H1 (cell line): ENCODE measurements at regions not wholly inside any gene's neighbourhood (a gene's known extent, or its start where the extent isn't known, plus 50 kb on each side); places are given as distances from the start of the nearest gene placed in this dataset.

Experiments
- CTCF ChIA-PET: fragments of 300-600 bp; sonication (Branson Sonifier 250); formaldehyde crosslinking; loops from one replicate; lab custom pipeline; 2021; ENCODE audit not compliant: partially characterized antibody; lab: Charles Lee
- POLR2A ChIA-PET: fragments of 300-600 bp; sonication (Branson Sonifier 250); formaldehyde crosslinking; loops from one replicate; lab custom pipeline; 2021; ENCODE audit warnings: inconsistent platforms; ENCODE audit not compliant: partially characterized antibody; lab: Charles Lee
- DNase-seq, 2 experiments: peaks; one replicate each; pipeline versions ENCODE4 v3.0.0 to v3.0.0-alpha.2; 2010 to 2022; ENCODE audit warnings: low spot score in 2 of 2, low read depth in 1 of 2, mixed read lengths in 1 of 2
- FAIRE-seq: peaks from 2 replicates; lab custom pipeline; 2011; peaks lifted over from hg19 to GRCh38; lab: Jason Lieb, UNC
- H2AFZ ChIP-seq: 2 replicates; pipeline ENCODE4 v1.8.1; 2012; ENCODE audit warnings: low read length, inconsistent platforms
- H2AK5ac ChIP-seq: 2 replicates; pipeline ENCODE4 v1.6.1; 2013; ENCODE audit warnings: low read depth, low read length
- H2BK120ac ChIP-seq: replicated peaks from 2 replicates; pipeline ENCODE3; 2013; ENCODE audit warnings: low read depth, low read length, inconsistent platforms
- H2BK12ac ChIP-seq: 2 replicates; pipeline ENCODE4 v1.6.1; 2013; ENCODE audit warnings: low read depth, low read length
- H2BK15ac ChIP-seq: 2 replicates; pipeline ENCODE4 v1.6.1; 2013; ENCODE audit warnings: low read length
- H2BK20ac ChIP-seq: 2 replicates; pipeline ENCODE4 v1.6.1; 2013; ENCODE audit warnings: low read length
- H2BK5ac ChIP-seq: 2 replicates; pipeline ENCODE4 v1.6.1; 2013; ENCODE audit warnings: low read depth, low read length
- H3K14ac ChIP-seq: 2 replicates; pipeline ENCODE4 v1.6.1; 2013; ENCODE audit warnings: inconsistent platforms; ENCODE audit not compliant: insufficient read length
- H3K18ac ChIP-seq: 2 replicates; pipeline ENCODE4 v1.6.1; 2013; ENCODE audit warnings: low read length; ENCODE audit errors: extremely low read depth
- H3K23ac ChIP-seq: 2 replicates; pipeline ENCODE4 v1.6.1; 2013; ENCODE audit warnings: inconsistent platforms; ENCODE audit not compliant: insufficient read length
- H3K23me2 ChIP-seq: 2 replicates; pipeline ENCODE4 v1.6.1; 2013; ENCODE audit warnings: low read depth, low read length
- H3K27ac ChIP-seq: 2 replicates; pipeline ENCODE4 v1.6.1; 2011; ENCODE audit warnings: low read depth, low read length, inconsistent platforms
- H3K27me3 ChIP-seq, 4 experiments: replicated peaks in 1 of 4; 1 replicate in 1 of 4; 2 replicates in 3 of 4; pipeline versions ENCODE4 v1.6.1 to v1.8.1; 2011 to 2013; ENCODE audit warnings: low read length in 3 of 4, mild to moderate bottlenecking in 3 of 4, inconsistent platforms in 2 of 4, mixed read lengths in 2 of 4, moderate library complexity in 1 of 4; ENCODE audit not compliant: control insufficient read depth in 3 of 4, insufficient read depth in 3 of 4; ENCODE audit errors: extremely low read depth in 1 of 4
- H3K36me3 ChIP-seq, 4 experiments: 2 replicates each; pipeline versions ENCODE4 v1.6.1 to v1.8.1; 2011 to 2013; ENCODE audit warnings: mild to moderate bottlenecking in 4 of 4, low read length in 3 of 4, moderate library complexity in 2 of 4, control low read depth in 1 of 4, inconsistent platforms in 1 of 4; ENCODE audit not compliant: insufficient read depth in 4 of 4, control insufficient read depth in 2 of 4
- H3K4ac ChIP-seq: replicated peaks from 2 replicates; pipeline ENCODE3; 2013; ENCODE audit warnings: low read length, low read depth, mixed read lengths, inconsistent platforms; ENCODE audit not compliant: insufficient read length
- H3K4me1 ChIP-seq, 4 experiments: replicated peaks in 1 of 4; 1 replicate in 1 of 4; 2 replicates in 3 of 4; pipeline versions ENCODE4 v1.6.1 to v1.8.1; 2011 to 2013; ENCODE audit warnings: low read length in 3 of 4, inconsistent platforms in 2 of 4, mixed read lengths in 1 of 4; ENCODE audit not compliant: insufficient read depth in 4 of 4, control insufficient read depth in 3 of 4
- H3K4me2 ChIP-seq, 2 experiments: 2 replicates each; pipeline versions ENCODE4 v1.6.1 to v1.8.1; 2011 to 2013; ENCODE audit warnings: low read depth in 2 of 2, low read length in 2 of 2, control low read depth in 1 of 2, inconsistent platforms in 1 of 2, mild to moderate bottlenecking in 1 of 2; ENCODE audit not compliant: insufficient read depth in 1 of 2
- H3K4me3 ChIP-seq, 4 experiments: fragments of 200-600, 300-600 bp in 1 of 4; sonication (generic), shearing (Covaris generic), sonication (Bioruptor Twin) in 1 of 4; 2 replicates each; pipeline versions ENCODE4 v1.5.1 to v1.8.1; 2011 to 2016; ENCODE audit warnings: low read length in 4 of 4, low read depth in 3 of 4, control low read depth in 2 of 4, inconsistent platforms in 2 of 4, mild to moderate bottlenecking in 2 of 4, mixed read lengths in 1 of 4, moderate library complexity in 1 of 4; ENCODE audit not compliant: insufficient read depth in 2 of 4; ENCODE audit errors: extremely low read depth in 1 of 4
- H3K56ac ChIP-seq: replicated peaks from 2 replicates; pipeline ENCODE3; 2013; ENCODE audit warnings: low read depth, mild to moderate bottlenecking, mixed read lengths, low read length, inconsistent platforms; ENCODE audit not compliant: insufficient read length
- H3K79me1 ChIP-seq: 2 replicates; pipeline ENCODE4 v1.6.1; 2013; ENCODE audit warnings: low read depth, low read length, control low read depth
- H3K79me2 ChIP-seq, 2 experiments: 2 replicates each; pipeline versions ENCODE4 v1.6.1 to v1.8.1; 2012 to 2013; ENCODE audit warnings: low read length in 2 of 2, mild to moderate bottlenecking in 2 of 2, inconsistent platforms in 1 of 2; ENCODE audit not compliant: insufficient read depth in 2 of 2, control insufficient read depth in 1 of 2
- H3K9ac ChIP-seq, 4 experiments: replicated peaks in 1 of 4; 1 replicate in 1 of 4; 2 replicates in 3 of 4; pipeline versions ENCODE4 v1.6.1 to v1.8.1; 2011 to 2013; ENCODE audit warnings: low read depth in 3 of 4, low read length in 3 of 4, control low read depth in 2 of 4, mild to moderate bottlenecking in 2 of 4, moderate library complexity in 2 of 4, inconsistent platforms in 1 of 4; ENCODE audit errors: extremely low read depth in 1 of 4
- H3K9me3 ChIP-seq, 2 experiments: 2 replicates each; pipeline versions ENCODE4 v1.6.1 to v1.8.1; 2012 to 2013; ENCODE audit warnings: mild to moderate bottlenecking in 2 of 2, moderate library complexity in 2 of 2, control low read depth in 1 of 2, inconsistent platforms in 1 of 2, low read depth in 1 of 2, low read length in 1 of 2, mixed read lengths in 1 of 2; ENCODE audit not compliant: insufficient read depth in 2 of 2
- H4K20me1 ChIP-seq, 2 experiments: replicated peaks in 1 of 2; 2 replicates each; pipeline versions ENCODE3 to v1.8.1; 2011 to 2013; ENCODE audit warnings: inconsistent platforms in 2 of 2, low read length in 2 of 2, mild to moderate bottlenecking in 1 of 2; ENCODE audit not compliant: insufficient read depth in 2 of 2, control insufficient read depth in 1 of 2
- H4K5ac ChIP-seq: 2 replicates; pipeline ENCODE4 v1.6.1; 2013; ENCODE audit warnings: low read length, low read depth, mixed read lengths, inconsistent platforms; ENCODE audit not compliant: insufficient read length
- H4K8ac ChIP-seq: 2 replicates; pipeline ENCODE4 v1.8.0; 2013; ENCODE audit warnings: mild to moderate bottlenecking, moderate library complexity, low read length, inconsistent platforms; ENCODE audit not compliant: insufficient read depth; ENCODE audit errors: extremely low read depth
- H4K91ac ChIP-seq: replicated peaks from 2 replicates; pipeline ENCODE3; 2013; ENCODE audit warnings: low read length, mixed read lengths, inconsistent platforms; ENCODE audit not compliant: insufficient read length
- CBX8 ChIP-seq: fragments of 300-800, 300-1000 bp; sonication (generic); IDR thresholded peaks from 2 replicates; pipeline ENCODE4 v1.7.1; 2016; ENCODE audit warnings: low read depth, low read length, borderline replicate concordance
- CHD1 ChIP-seq: IDR thresholded peaks from 2 replicates; pipeline ENCODE4 v1.6.1; 2012; ENCODE audit warnings: low read depth, low read length, improper control_type of control experiment
- EP300 ChIP-seq, 2 experiments: IDR thresholded peaks; 1 replicate in 1 of 2; 2 replicates in 1 of 2; pipeline ENCODE4 v1.6.1; 2011 to 2012; ENCODE audit warnings: low read depth in 2 of 2, low read length in 2 of 2, mild to moderate bottlenecking in 2 of 2, borderline replicate concordance in 1 of 2, inconsistent platforms in 1 of 2, moderate library complexity in 1 of 2
- EZH2 ChIP-seq: fragments of 200-600 bp; sonication (generic); IDR thresholded peaks from 2 replicates; pipeline ENCODE4 v1.7.1; 2012; ENCODE audit warnings: low read depth, mild to moderate bottlenecking, moderate library complexity, low read length, inconsistent platforms; ENCODE audit not compliant: severe bottlenecking
- GTF2F1 ChIP-seq: IDR thresholded peaks from 2 replicates; pipeline ENCODE4 v1.6.1; 2012; ENCODE audit warnings: low read depth, low read length, improper control_type of control experiment, borderline replicate concordance
- HDAC2 ChIP-seq, 2 experiments: fragments of 300-600 bp in 1 of 2; sonication (generic) in 1 of 2; IDR thresholded peaks; 2 replicates each; pipeline ENCODE4 v1.6.1; 2011 to 2012; ENCODE audit warnings: low read depth in 2 of 2, low read length in 2 of 2, mild to moderate bottlenecking in 2 of 2, moderate library complexity in 2 of 2, borderline replicate concordance in 1 of 2, inconsistent platforms in 1 of 2
- RAD21 ChIP-seq, 2 experiments: IDR thresholded peaks in 1 of 2; conservative IDR thresholded peaks in 1 of 2; 2 replicates each; pipeline ENCODE4 v1.6.1; 2011; ENCODE audit warnings: low read depth in 2 of 2, low read length in 2 of 2, improper control_type of control experiment in 1 of 2, inconsistent platforms in 1 of 2, mild to moderate bottlenecking in 1 of 2, moderate library complexity in 1 of 2
- RXRA ChIP-seq: IDR thresholded peaks from 2 replicates; pipeline ENCODE4 v1.6.1; 2011; ENCODE audit warnings: low read depth, mild to moderate bottlenecking, low read length, moderate library complexity; ENCODE audit not compliant: insufficient read depth
- SIRT6 ChIP-seq: IDR thresholded peaks from one replicate; pipeline ENCODE4 v1.7.1; 2012; ENCODE audit warnings: low read length, inconsistent platforms
- SP2 ChIP-seq: IDR thresholded peaks from 2 replicates; pipeline ENCODE4 v1.6.1; 2012; ENCODE audit warnings: mild to moderate bottlenecking, low read length, inconsistent platforms
- SP4 ChIP-seq: IDR thresholded peaks from 2 replicates; pipeline ENCODE4 v1.6.1; 2012; ENCODE audit warnings: low read length, inconsistent platforms
- TAF7 ChIP-seq: optimal IDR thresholded peaks from 2 replicates; pipeline ENCODE3; 2011; ENCODE audit warnings: low read depth, mild to moderate bottlenecking, inconsistent platforms, low read length, moderate library complexity, borderline replicate concordance
- TCF12 ChIP-seq: IDR thresholded peaks from 2 replicates; pipeline ENCODE4 v1.6.1; 2011; ENCODE audit warnings: low read depth, mild to moderate bottlenecking, low read length
- TEAD4 ChIP-seq: IDR thresholded peaks from 2 replicates; pipeline ENCODE4 v1.6.1; 2012; ENCODE audit warnings: low read depth, low read length, inconsistent platforms, mixed read lengths
- WGBS, 2 experiments: shearing (Covaris generic) in 1 of 2; methylation state at CpG; one replicate each; pipeline versions ENCODE4 v1.1.6 to v1.1.7; 2013 to 2015; ENCODE audit warnings: low lambda C conversion rate in 2 of 2, mixed read lengths in 2 of 2, inconsistent platforms in 1 of 2, low coverage in 1 of 2, missing lambda C conversion rate in 1 of 2; ENCODE audit not compliant: insufficient replicate concordance in 2 of 2, insufficient coverage in 1 of 2, insufficient read length in 1 of 2; ENCODE audit errors: extremely low coverage in 1 of 2, missing lambda C conversion rate in 1 of 2; 5-methylcytosine and 5-hydroxymethylcytosine counted together

GRCh38 chr20:43375591-43375990, 82.1 kb upstream of the SRSF6 start:
- H3K23ac ChIP-seq, result no peak overlapping the region
- no peak overlapping the region for H3K4me3 ChIP-seq
- H3K18ac ChIP-seq, result no peak overlapping the region
- no peak overlapping the region for H2BK20ac ChIP-seq
- no peak overlapping the region for H2BK120ac ChIP-seq
- DNase-seq (no peak), FAIRE-seq (no peak)
- WGBS, 2 experiments, result 87% methylated on average over 1 of the region's 1 CpG; no CpG with 5 or more reads in 1 of the 2 experiments
- no peak overlapping the region for H3K9ac ChIP-seq
- H2AK5ac ChIP-seq, result no peak overlapping the region
- H2BK5ac ChIP-seq, result no peak overlapping the region
- TF ChIP-seq CBX8 (no peak), GTF2F1 (no peak), RAD21 (IDR thresholded peaks at IDR 0.05 in 1 of 2, conservative IDR thresholded peaks at IDR 0.05 in 1 of 2; ENCODE audit: low read depth in 2 of 2, low read length in 2 of 2) (no peak), SIRT6 (no peak), TAF7 (no peak), EZH2 (no peak), EP300 (IDR thresholded peaks at IDR 0.05; ENCODE audit: borderline replicate concordance in 1 of 2, low read depth in 2 of 2, low read length in 2 of 2) (no peak), SP2 (no peak), HDAC2 (IDR thresholded peaks at IDR 0.05; ENCODE audit: borderline replicate concordance in 1 of 2, low read depth in 2 of 2, low read length in 2 of 2) (no peak), CHD1 (no peak), SP4 (no peak), TEAD4 (no peak), RXRA (no peak), TCF12 (no peak)
- TF ChIP-seq, all 59 proteins: peak for 0
- Histone ChIP-seq H2BK15ac (no peak overlapping the region), H3K23me2 (no peaks in the 10 kb centered on the region; the same call in 1 of the 2 replicates), H4K8ac (no peak overlapping the region), H4K20me1 (no peaks in the 10 kb centered on the region), H3K79me2 (no peaks in the 10 kb centered on the region), H3K56ac (no peak overlapping the region), H3K79me1 (no peaks in the 10 kb centered on the region), H3K9me3 (no peaks in the 10 kb centered on the region), H2BK12ac (no peak overlapping the region), H3K27me3 (no peaks in the 10 kb centered on the region), H3K27ac (no peak overlapping the region), H3K4me1 (no peaks in the 10 kb centered on the region), H4K91ac (no peak overlapping the region), H3K14ac (no peak overlapping the region), H4K5ac (no peak overlapping the region), H3K4ac (no peak overlapping the region), H3K36me3 (no peaks in the 10 kb centered on the region), H3K4me2 (no peak overlapping the region), H2AFZ (no peak overlapping the region)
- CTCF ChIA-PET, result interaction anchor here (0.6 to 1.7 kb wide), 3 partner anchors 15 to 29 kb away, joined by 3 to 6 read pairs (median 4); no protein-coding TSS in a partner anchor
- POLR2A ChIA-PET, result no interaction called here
